ENCODE measurements at regions not wholly inside any gene's neighbourhood (a gene's known extent, or its start where the extent isn't known, plus 50 kb on each side); places are given as distances from the start of the nearest gene placed in this dataset.
A peak's percentile ranks its signal among the peaks of the same experiment; 100 is the strongest.
"Not testable (repeated sequence)": the region's sequence is repeated elsewhere in the genome, so short reads cannot be mapped to it uniquely, and the experiment has no call there.

- no peaks in the 10 kb centered on the region for H3K9me3 ChIP-seq (ENCODE audit: control insufficient read depth, low read length)
- DNase-seq (no peak), ATAC-seq (no peak)
- H3K27me3 ChIP-seq (ENCODE audit: control insufficient read depth, insufficient read depth), result no peaks in the 10 kb centered on the region
- no peaks in the 10 kb centered on the region for H3K4me1 ChIP-seq (ENCODE audit: control insufficient read depth, insufficient read depth, low read length)
- no peak overlapping the region for H3K27ac ChIP-seq (ENCODE audit: low read length)
- 51% methylated on average over 1 of the region's 1 CpG for WGBS
- intact Hi-C loops (cut with DNase I), result no loop called here
- no peak overlapping the region for H3K4me3 ChIP-seq (ENCODE audit: low read length)
Measured at GRCh38 chr10:113485736-113486135, 67.1 kb upstream of the HABP2 start.

- Histone ChIP-seq H3K4me1 (ENCODE audit: control insufficient read depth, insufficient read depth, low read length) (no peaks in the 10 kb centered on the region), H3K27ac (ENCODE audit: low read length) (no peak overlapping the region), H3K4me3 (ENCODE audit: low read length) (no peak overlapping the region), H3K27me3 (ENCODE audit: control insufficient read depth, insufficient read depth) (no peaks in the 10 kb centered on the region), H3K9me3 (ENCODE audit: control insufficient read depth, low read length) (no peaks in the 10 kb centered on the region)
- DNase-seq, result no peak
- 91% methylated on average over 4 of the region's 4 CpGs for WGBS
- intact Hi-C loops (cut with DNase I), result no loop called here
- ATAC-seq, result no peak
Measured at GRCh38 chr10:113486531-113486930, 66.3 kb upstream of the HABP2 start.

GRCh38 chr10:113487154-113487553 is 65.7 kb upstream of the HABP2 start:
- WGBS, result 90% methylated on average over 1 of the region's 1 CpG
- intact Hi-C loops (cut with DNase I), result no loop called here
- Histone ChIP-seq H3K27ac (ENCODE audit: low read length) (no peak overlapping the region), H3K27me3 (ENCODE audit: control insufficient read depth, insufficient read depth) (no peaks in the 10 kb centered on the region), H3K9me3 (ENCODE audit: control insufficient read depth, low read length) (no peaks in the 10 kb centered on the region), H3K4me1 (ENCODE audit: control insufficient read depth, insufficient read depth, low read length) (no peaks in the 10 kb centered on the region), H3K4me3 (ENCODE audit: low read length) (no peak overlapping the region)
- ATAC-seq, result no peak
- no peak for DNase-seq

GRCh38 chr10:113488186-113488585 is 64.7 kb upstream of the HABP2 start:
- Histone ChIP-seq H3K4me3 (ENCODE audit: low read length) (no peak overlapping the region), H3K4me1 (ENCODE audit: control insufficient read depth, insufficient read depth, low read length) (no peaks in the 10 kb centered on the region), H3K9me3 (ENCODE audit: control insufficient read depth, low read length) (no peaks in the 10 kb centered on the region), H3K27me3 (ENCODE audit: control insufficient read depth, insufficient read depth) (no peaks in the 10 kb centered on the region), H3K27ac (ENCODE audit: low read length) (no peak overlapping the region)
- intact Hi-C loops (cut with DNase I), result no loop called here
- ATAC-seq (no peak), DNase-seq (no peak)

GRCh38 chr10:113489522-113489921 is 63.3 kb upstream of the HABP2 start:
- H3K27me3 ChIP-seq (ENCODE audit: control insufficient read depth, insufficient read depth); DNase-seq; H3K27ac ChIP-seq (ENCODE audit: low read length); intact Hi-C loops (cut with DNase I); H3K4me1 ChIP-seq (ENCODE audit: control insufficient read depth, insufficient read depth, low read length); ATAC-seq; H3K9me3 ChIP-seq (ENCODE audit: control insufficient read depth, low read length); H3K4me3 ChIP-seq (ENCODE audit: low read length): not testable (repeated sequence)
- 71% methylated on average over 2 of the region's 2 CpGs for WGBS

- peak overlapping the region; percentile 13 for H3K4me3 ChIP-seq (ENCODE audit: low read length)
Measured at GRCh38 chr10:113491967-113492565, 60.8 kb upstream of the HABP2 start.

GRCh38 chr10:113493195-113493594 is 59.7 kb upstream of the HABP2 start:
- no peak for DNase-seq
- intact Hi-C loops (cut with DNase I), result no loop called here
- Histone ChIP-seq H3K27me3 (ENCODE audit: control insufficient read depth, insufficient read depth) (no peaks in the 10 kb centered on the region), H3K4me3 (ENCODE audit: low read length) (no peak overlapping the region), H3K27ac (ENCODE audit: low read length) (no peak overlapping the region), H3K4me1 (ENCODE audit: control insufficient read depth, insufficient read depth, low read length) (peaks cover 2% of the 10 kb centered on the region), H3K9me3 (ENCODE audit: control insufficient read depth, low read length) (no peaks in the 10 kb centered on the region)
- WGBS, result 88% methylated on average over 4 of the region's 4 CpGs
- no peak for ATAC-seq

More at GRCh38 chr10:113491967-113492565, 60.8 kb upstream of the HABP2 start:
- peaks cover 2% of the 10 kb centered on the region for H3K4me1 ChIP-seq (ENCODE audit: control insufficient read depth, insufficient read depth, low read length)
- H3K9me3 ChIP-seq (ENCODE audit: control insufficient read depth, low read length), result no peaks in the 10 kb centered on the region
- ATAC-seq (peak; percentile 78 to 80), DNase-seq (no peak)
- H3K27ac ChIP-seq (ENCODE audit: low read length), result no peak overlapping the region
- H3K27me3 ChIP-seq (ENCODE audit: control insufficient read depth, insufficient read depth), result no peaks in the 10 kb centered on the region
- WGBS, result 28% methylated on average over 3 of the region's 3 CpGs
- intact Hi-C loops (cut with DNase I), result no loop called here

- Histone ChIP-seq H3K27ac (ENCODE audit: low read length) (no peak overlapping the region), H3K9me3 (ENCODE audit: control insufficient read depth, low read length) (no peaks in the 10 kb centered on the region), H3K4me1 (ENCODE audit: control insufficient read depth, insufficient read depth, low read length) (peaks cover 2% of the 10 kb centered on the region), H3K27me3 (ENCODE audit: control insufficient read depth, insufficient read depth) (no peaks in the 10 kb centered on the region), H3K4me3 (ENCODE audit: low read length) (no peak overlapping the region)
- intact Hi-C loops (cut with DNase I), result no loop called here
- 40% methylated on average over 5 of the region's 5 CpGs for WGBS
- ATAC-seq (no peak), DNase-seq (no peak)
Measured at GRCh38 chr10:113493882-113494301, 59.0 kb upstream of the HABP2 start.

- no peak overlapping the region for H3K27ac ChIP-seq (ENCODE audit: low read length)
Measured at GRCh38 chr10:113494761-113495160, 58.1 kb upstream of the HABP2 start.

GRCh38 chr10:113495553-113495952 is 57.3 kb upstream of the HABP2 start:
- Histone ChIP-seq H3K9me3 (ENCODE audit: control insufficient read depth, low read length) (no peaks in the 10 kb centered on the region), H3K27ac (ENCODE audit: low read length) (no peak overlapping the region), H3K4me3 (ENCODE audit: low read length) (no peak overlapping the region), H3K27me3 (ENCODE audit: control insufficient read depth, insufficient read depth) (no peaks in the 10 kb centered on the region), H3K4me1 (ENCODE audit: control insufficient read depth, insufficient read depth, low read length) (peaks cover 2% of the 10 kb centered on the region)
- ATAC-seq, result no peak
- DNase-seq, result no peak
- intact Hi-C loops (cut with DNase I), result no loop called here
- 82% methylated on average over 8 of the region's 8 CpGs for WGBS

More at GRCh38 chr10:113494761-113495160, 58.1 kb upstream of the HABP2 start:
- DNase-seq, result peak in 1 of 3 donors; percentile 35
- no peaks in the 10 kb centered on the region for H3K9me3 ChIP-seq (ENCODE audit: control insufficient read depth, low read length)
- ATAC-seq, result no peak
- H3K4me1 ChIP-seq (ENCODE audit: control insufficient read depth, insufficient read depth, low read length), result peaks cover 2% of the 10 kb centered on the region
- no peaks in the 10 kb centered on the region for H3K27me3 ChIP-seq (ENCODE audit: control insufficient read depth, insufficient read depth)
- 54% methylated on average over 7 of the region's 7 CpGs for WGBS
- intact Hi-C loops (cut with DNase I), result no loop called here
- H3K4me3 ChIP-seq (ENCODE audit: low read length), result no peak overlapping the region

GRCh38 chr10:113496111-113497109 is 56.4 kb upstream of the HABP2 start:
- Histone ChIP-seq H3K4me1 (ENCODE audit: control insufficient read depth, insufficient read depth, low read length) (peaks cover 2% of the 10 kb centered on the region), H3K27me3 (ENCODE audit: control insufficient read depth, insufficient read depth) (no peaks in the 10 kb centered on the region), H3K4me3 (ENCODE audit: low read length) (no peak overlapping the region), H3K27ac (ENCODE audit: low read length) (no peak overlapping the region), H3K9me3 (ENCODE audit: control insufficient read depth, low read length) (no peaks in the 10 kb centered on the region)
- DNase-seq (peak in 2 of 3 donors; percentile 37 to 46), ATAC-seq (no peak)
- WGBS, result 53% methylated on average over 20 of the region's 20 CpGs
- intact Hi-C loops (cut with DNase I), result no loop called here

Measured in right cardiac atrium (tissue), 5 donors.